ENCODE measurements at regions not wholly inside any gene's neighbourhood (a gene's known extent, or its start where the extent isn't known, plus 50 kb on each side); places are given as distances from the start of the nearest gene placed in this dataset.

DNA sequence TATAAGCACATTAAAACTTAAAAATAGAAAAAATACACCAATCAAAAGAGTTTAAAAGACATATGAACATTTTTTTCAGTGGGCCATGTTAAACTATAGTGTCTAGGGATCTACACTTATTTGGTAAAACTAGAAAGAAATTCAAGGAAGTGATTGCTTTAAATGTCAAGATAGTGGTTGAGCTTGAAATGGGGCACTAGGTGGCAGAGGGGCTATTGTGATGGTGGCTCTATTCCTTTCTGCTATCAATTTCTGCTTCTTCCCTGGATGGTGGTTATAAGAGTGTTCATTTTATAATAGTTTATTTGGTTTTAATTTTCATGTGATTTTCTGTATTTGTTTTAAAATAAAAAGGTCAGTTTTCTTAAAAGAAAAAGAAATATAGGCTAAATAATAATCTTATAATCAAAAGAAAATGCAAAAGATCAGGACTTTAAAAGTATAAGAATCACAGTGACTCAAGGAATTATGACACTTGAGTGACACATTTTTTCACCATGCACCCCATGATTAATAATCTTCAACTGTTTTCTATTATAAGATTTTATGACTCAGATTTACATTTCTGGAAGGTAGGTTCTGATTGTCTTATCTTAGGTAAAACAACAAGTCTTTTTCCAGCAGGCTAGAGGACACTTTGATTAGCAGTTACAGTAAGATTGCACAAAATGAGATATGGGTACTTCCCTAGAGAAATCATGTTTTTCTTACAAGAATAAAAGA lies 137.5 kb downstream of the FSCB start:
- TF ChIP-seq, protein P1, sequence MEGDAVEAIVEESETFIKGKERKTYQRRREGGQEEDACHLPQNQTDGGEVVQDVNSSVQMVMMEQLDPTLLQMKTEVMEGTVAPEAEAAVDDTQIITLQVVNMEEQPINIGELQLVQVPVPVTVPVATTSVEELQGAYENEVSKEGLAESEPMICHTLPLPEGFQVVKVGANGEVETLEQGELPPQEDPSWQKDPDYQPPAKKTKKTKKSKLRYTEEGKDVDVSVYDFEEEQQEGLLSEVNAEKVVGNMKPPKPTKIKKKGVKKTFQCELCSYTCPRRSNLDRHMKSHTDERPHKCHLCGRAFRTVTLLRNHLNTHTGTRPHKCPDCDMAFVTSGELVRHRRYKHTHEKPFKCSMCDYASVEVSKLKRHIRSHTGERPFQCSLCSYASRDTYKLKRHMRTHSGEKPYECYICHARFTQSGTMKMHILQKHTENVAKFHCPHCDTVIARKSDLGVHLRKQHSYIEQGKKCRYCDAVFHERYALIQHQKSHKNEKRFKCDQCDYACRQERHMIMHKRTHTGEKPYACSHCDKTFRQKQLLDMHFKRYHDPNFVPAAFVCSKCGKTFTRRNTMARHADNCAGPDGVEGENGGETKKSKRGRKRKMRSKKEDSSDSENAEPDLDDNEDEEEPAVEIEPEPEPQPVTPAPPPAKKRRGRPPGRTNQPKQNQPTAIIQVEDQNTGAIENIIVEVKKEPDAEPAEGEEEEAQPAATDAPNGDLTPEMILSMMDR (IDR thresholded peaks at IDR 0.05), result peak in 3 of 6 experiments; percentile 23 to 39 (median 27)
- no peak for TF ChIP-seq POLR2A (IDR thresholded peaks at IDR 0.05)
